Inflammatory macrophage (primary cell): ENCODE measurements at regions not wholly inside any gene's neighbourhood (a gene's known extent, or its start where the extent isn't known, plus 50 kb on each side); places are given as distances from the start of the nearest gene placed in this dataset.
"Not testable (repeated sequence)": the region's sequence is repeated elsewhere in the genome, so short reads cannot be mapped to it uniquely, and the experiment has no call there.

Source experiments
- DNase-seq, 2 donors: peaks; one replicate each; pipeline ENCODE4 v3.0.0-alpha.2; 2020 to 2022

- no peak for DNase-seq
Measured at GRCh38 chr3:107942244-107942643, 148.6 kb downstream of the CD47 start.

- no peak for DNase-seq
Measured at GRCh38 chr3:107939691-107940442, 151.0 kb downstream of the CD47 start.

GRCh38 chr3:107938143-107938542 lies 152.7 kb downstream of the CD47 start:
- DNase-seq = peak; percentile 35 to 36

- DNase-seq = no peak
Measured at GRCh38 chr3:107934808-107935207, 156.0 kb downstream of the CD47 start.

- DNase-seq = no peak
Measured at GRCh38 chr3:107933450-107933849, 157.4 kb downstream of the CD47 start.

- peak; percentile 61 to 72 for DNase-seq
Measured at GRCh38 chr3:107931326-107931725, 159.5 kb downstream of the CD47 start.

GRCh38 chr3:107929088-107929487 lies 161.7 kb downstream of the CD47 start:
- DNase-seq = no peak

GRCh38 chr3:107928084-107928445 lies 162.8 kb downstream of the CD47 start:
- peak in 1 of 2 donors; percentile 32 for DNase-seq

GRCh38 chr3:107927361-107928083 lies 163.3 kb downstream of the CD47 start:
- peak; percentile 56 to 82 for DNase-seq

- DNase-seq = peak; percentile 29 to 57
Measured at GRCh38 chr3:107925851-107926250, 165.0 kb downstream of the CD47 start.

GRCh38 chr3:107921038-107921437 lies 169.8 kb downstream of the CD47 start:
- peak in 1 of 2 donors; percentile 50 for DNase-seq

GRCh38 chr3:107920538-107920937 lies 170.3 kb downstream of the CD47 start:
- DNase-seq = no peak

- peak; percentile 32 to 43 for DNase-seq
Measured at GRCh38 chr3:107919239-107919638, 171.6 kb downstream of the CD47 start.

GRCh38 chr3:107916171-107916570 lies 174.7 kb downstream of the CD47 start:
- DNase-seq = no peak

- peak in 1 of 2 donors; percentile 67 for DNase-seq
Measured at GRCh38 chr3:107915706-107916105, 175.1 kb downstream of the CD47 start.

- peak; percentile 97 to 99 for DNase-seq
Measured at GRCh38 chr3:107913701-107914100, 177.1 kb downstream of the CD47 start.

- DNase-seq = no peak
Measured at GRCh38 chr3:107911337-107912000, 179.4 kb downstream of the CD47 start.

- DNase-seq = peak; percentile 36 to 58
Measured at GRCh38 chr3:107910713-107911259, 180.0 kb downstream of the CD47 start.

- not testable (repeated sequence) for DNase-seq
Measured at GRCh38 chr3:107909583-107909982, 181.2 kb downstream of the CD47 start.

- peak; percentile 16 to 33 for DNase-seq
Measured at GRCh38 chr3:107907996-107908395, 182.8 kb downstream of the CD47 start.

- DNase-seq = no peak
Measured at GRCh38 chr3:107904536-107905066, 186.2 kb downstream of the CD47 start.

GRCh38 chr3:107899990-107900651 lies 190.7 kb downstream of the CD47 start:
- no peak for DNase-seq
